ENCODE measurements at regions not wholly inside any gene's neighbourhood (a gene's known extent, or its start where the extent isn't known, plus 50 kb on each side); places are given as distances from the start of the nearest gene placed in this dataset.
"Not testable (repeated sequence)": the region's sequence is repeated elsewhere in the genome, so short reads cannot be mapped to it uniquely, and the experiment has no call there.

DNA sequence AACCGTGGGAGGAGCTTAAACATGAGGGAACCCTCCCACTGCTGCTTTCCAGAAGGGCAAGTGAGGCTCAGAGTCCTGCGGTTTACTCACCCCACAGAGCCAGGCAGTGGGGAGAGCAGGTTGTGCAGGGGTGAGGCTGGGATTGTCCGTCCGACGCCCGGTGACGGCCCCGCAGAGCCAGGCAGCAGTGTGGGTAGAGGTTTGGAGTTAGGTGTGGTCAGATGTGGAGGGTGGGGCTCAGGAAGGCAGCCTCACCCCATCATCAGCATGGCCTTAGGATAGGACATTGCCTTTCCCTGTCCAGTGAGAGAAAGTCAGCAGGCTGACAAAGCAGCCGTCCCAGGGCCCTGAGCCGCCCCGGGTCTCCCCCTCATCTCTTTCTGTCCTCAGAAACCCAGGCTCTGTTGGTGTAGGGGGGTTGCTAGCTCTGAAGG is 234.6 kb downstream of the DLL1 start:
- Mint-ChIP-seq H3K9me3 (ENCODE audit: low read depth) (peaks cover 3% of the 10 kb centered on the region), H3K27ac (no peak overlapping the region), H3K27me3 (peaks cover 10% of the 10 kb centered on the region), H3K4me1 (ENCODE audit: low read depth) (no peaks in the 10 kb centered on the region), H3K36me3 (ENCODE audit: insufficient read depth) (no peaks in the 10 kb centered on the region), H3K4me3 (ENCODE audit: low read depth) (no peak overlapping the region)
- DNase-seq (ENCODE audit: low spot score, unreplicated experiment) = no peak
- TF ChIP-seq, protein P1, sequence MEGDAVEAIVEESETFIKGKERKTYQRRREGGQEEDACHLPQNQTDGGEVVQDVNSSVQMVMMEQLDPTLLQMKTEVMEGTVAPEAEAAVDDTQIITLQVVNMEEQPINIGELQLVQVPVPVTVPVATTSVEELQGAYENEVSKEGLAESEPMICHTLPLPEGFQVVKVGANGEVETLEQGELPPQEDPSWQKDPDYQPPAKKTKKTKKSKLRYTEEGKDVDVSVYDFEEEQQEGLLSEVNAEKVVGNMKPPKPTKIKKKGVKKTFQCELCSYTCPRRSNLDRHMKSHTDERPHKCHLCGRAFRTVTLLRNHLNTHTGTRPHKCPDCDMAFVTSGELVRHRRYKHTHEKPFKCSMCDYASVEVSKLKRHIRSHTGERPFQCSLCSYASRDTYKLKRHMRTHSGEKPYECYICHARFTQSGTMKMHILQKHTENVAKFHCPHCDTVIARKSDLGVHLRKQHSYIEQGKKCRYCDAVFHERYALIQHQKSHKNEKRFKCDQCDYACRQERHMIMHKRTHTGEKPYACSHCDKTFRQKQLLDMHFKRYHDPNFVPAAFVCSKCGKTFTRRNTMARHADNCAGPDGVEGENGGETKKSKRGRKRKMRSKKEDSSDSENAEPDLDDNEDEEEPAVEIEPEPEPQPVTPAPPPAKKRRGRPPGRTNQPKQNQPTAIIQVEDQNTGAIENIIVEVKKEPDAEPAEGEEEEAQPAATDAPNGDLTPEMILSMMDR (IDR thresholded peaks at IDR 0.05; ENCODE audit: unreplicated experiment) = no peak

DNA sequence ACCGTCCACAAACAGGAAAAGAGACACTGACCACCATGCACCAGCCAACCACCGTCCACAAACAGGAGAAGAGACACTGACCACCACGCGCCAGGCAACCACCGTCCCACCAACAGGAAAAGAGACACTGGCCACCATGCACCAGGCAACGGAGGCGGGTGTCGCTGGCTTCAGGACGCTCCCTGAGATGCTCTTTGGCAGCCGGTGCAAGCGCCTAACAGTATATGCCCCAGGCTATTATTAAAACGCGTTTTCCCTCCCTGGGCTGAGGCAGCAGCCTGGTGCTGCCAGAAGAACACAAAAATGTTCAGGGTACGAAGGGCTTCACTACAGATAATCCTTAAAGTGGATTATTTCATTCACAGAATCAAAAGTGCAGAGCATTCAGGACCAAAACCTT is 235.1 kb downstream of the DLL1 start:
- H3K27ac Mint-ChIP-seq; H3K4me1 Mint-ChIP-seq (ENCODE audit: low read depth); H3K9me3 Mint-ChIP-seq (ENCODE audit: low read depth); H3K27me3 Mint-ChIP-seq; H3K36me3 Mint-ChIP-seq (ENCODE audit: insufficient read depth); H3K4me3 Mint-ChIP-seq (ENCODE audit: low read depth); DNase-seq (ENCODE audit: low spot score, unreplicated experiment): not testable (repeated sequence)

DNA sequence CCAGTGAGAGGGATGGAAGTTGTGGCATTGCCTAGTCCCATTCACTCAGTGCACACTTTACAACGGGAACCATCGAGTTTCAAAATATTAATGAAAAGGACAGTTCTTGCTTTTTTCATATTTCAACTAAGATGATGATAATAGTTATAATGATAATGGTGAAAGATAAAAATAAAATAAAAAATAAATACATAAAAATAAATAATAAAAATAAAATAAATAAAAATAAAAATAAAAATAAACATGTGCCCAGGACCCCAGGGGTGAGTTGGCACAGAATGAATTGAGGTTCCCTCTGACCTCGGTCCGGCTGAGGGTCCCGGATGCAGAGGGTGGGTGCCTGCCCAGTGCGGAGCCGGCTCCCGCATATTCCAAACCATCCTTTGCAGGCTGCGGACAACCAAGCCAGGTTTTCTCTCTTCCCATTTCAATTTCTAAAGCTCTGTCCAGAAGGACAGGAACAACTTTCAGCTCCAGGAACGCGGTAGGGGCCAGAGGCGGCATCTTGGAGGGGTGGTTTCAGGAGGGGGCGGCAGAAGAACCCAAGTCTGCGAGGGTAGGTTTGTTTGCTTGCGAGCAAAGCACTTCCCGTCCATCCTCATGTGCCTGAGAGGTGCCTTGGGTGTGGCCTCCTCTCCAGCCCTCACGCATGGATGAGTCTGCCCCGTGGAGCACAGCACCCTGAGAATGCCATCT is 236.8 kb downstream of the DLL1 start:
- H3K27ac Mint-ChIP-seq = no peak overlapping the region
- DNase-seq (ENCODE audit: low spot score, unreplicated experiment) = no peak

DNA sequence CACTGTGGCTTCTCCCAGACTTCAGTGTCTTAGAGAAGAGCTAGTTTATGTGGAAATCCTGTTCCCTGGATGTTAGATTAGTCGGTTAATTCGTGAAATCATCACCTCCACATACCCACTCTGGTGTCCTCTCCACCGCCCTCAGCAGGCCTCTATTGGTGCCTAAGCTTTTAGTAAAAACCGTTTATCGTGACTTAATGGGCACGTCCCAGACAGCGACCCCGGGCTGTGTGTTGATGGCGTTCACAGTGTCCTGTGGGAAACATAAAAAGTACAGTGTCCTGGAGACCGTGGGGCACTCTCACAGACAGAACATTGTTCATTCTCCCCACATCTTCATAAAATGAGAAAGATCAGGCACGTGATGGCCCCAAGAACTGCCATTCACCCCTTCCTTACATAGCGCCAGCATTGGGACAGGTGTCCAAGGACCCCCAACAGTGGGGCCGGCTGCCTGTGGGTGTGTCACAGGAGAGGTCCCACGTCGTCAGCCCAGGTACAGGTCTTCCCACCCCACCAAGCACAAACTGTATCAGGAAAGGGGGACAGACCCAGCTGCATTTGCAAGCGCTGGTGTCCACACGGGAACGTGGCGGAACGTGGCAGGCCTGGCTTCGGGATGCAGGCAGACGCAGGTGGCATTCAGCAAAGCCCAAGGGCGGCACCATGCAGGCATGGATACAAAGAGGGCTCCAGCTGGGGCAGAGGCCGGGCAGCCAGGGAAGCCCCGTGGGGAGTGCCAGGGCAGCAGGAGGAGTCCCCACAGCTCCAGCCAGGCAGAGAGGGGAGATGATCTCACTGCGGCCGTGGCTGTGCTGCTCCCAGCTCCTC is 237.7 kb downstream of the DLL1 start:
- DNase-seq (ENCODE audit: low spot score, unreplicated experiment) = no peak
- Mint-ChIP-seq H3K4me1 (ENCODE audit: low read depth) (no peaks in the 10 kb centered on the region), H3K27me3 (peaks cover 5% of the 10 kb centered on the region), H3K27ac (peak overlapping the region; percentile 41), H3K9me3 (ENCODE audit: low read depth) (peaks cover 3% of the 10 kb centered on the region), H3K36me3 (ENCODE audit: insufficient read depth) (no peaks in the 10 kb centered on the region), H3K4me3 (ENCODE audit: low read depth) (no peak overlapping the region)
- TF ChIP-seq, protein P1 (IDR thresholded peaks at IDR 0.05; ENCODE audit: unreplicated experiment) = no peak

More for the DNA sequence above, 236.8 kb downstream of the DLL1 start:
- Mint-ChIP-seq H3K27me3 (peaks cover 4% of the 10 kb centered on the region), H3K9me3 (ENCODE audit: low read depth) (peaks cover 3% of the 10 kb centered on the region), H3K36me3 (ENCODE audit: insufficient read depth) (no peaks in the 10 kb centered on the region), H3K4me3 (ENCODE audit: low read depth) (no peak overlapping the region), H3K4me1 (ENCODE audit: low read depth) (no peaks in the 10 kb centered on the region)
- TF ChIP-seq, protein P1 (IDR thresholded peaks at IDR 0.05; ENCODE audit: unreplicated experiment) = no peak

DNA sequence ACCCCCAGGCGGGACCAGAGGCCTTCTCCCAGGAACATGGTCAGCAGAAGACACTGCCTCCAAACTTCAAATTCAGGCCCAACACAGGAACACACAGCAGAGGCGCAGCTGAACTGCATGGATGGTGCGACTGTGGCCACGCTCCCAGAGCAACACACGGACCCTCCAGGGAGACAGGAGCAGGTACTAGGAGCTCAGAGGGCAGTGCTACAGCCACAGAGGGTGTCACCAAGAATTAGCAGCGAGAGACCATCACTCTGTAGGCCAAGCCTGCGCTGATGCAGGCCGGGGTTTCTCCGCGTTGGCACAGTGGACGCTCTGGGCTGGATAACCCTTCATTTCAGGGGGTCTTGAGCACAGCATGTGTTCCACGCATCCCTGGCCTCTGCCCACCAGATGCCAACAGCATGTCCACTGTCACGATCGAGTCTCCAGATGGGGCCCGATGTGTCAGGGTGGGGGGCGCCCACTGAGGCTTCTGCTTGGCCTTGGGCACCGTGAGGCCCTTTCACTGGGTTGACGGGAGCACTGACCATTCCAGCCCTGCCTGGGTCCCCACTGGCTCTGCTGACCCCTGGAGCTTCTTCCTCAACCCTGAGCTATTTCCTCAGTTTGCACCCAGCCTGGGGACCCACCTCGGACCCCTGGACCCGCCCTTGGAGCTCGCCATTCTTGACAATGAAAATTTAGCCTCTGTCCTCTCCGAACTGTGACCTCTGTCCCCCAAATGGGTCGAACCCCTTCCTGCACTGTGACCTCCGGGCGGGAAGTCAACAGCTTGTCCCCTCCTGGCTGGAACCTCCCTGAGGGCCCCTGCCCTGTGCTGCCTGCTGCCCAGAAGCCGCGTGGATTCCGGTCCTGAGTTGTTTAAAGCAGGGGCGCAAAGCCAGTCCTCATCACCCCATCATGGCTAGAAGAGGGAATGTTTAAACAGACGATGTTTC is 239.4 kb downstream of the DLL1 start:
- DNase-seq (ENCODE audit: low spot score, unreplicated experiment) = no peak
- no peak overlapping the region for H3K4me3 Mint-ChIP-seq (ENCODE audit: low read depth)
- peaks cover 3% of the 10 kb centered on the region for H3K9me3 Mint-ChIP-seq (ENCODE audit: low read depth)
- H3K4me1 Mint-ChIP-seq (ENCODE audit: low read depth) = no peaks in the 10 kb centered on the region
- H3K27ac Mint-ChIP-seq = no peak overlapping the region
- no peaks in the 10 kb centered on the region for H3K36me3 Mint-ChIP-seq (ENCODE audit: insufficient read depth)
- TF ChIP-seq, protein P1 (IDR thresholded peaks at IDR 0.05; ENCODE audit: unreplicated experiment) = no peak
- peaks cover 5% of the 10 kb centered on the region for H3K27me3 Mint-ChIP-seq
